HEK293 (cell line): ENCODE measurements at regions not wholly inside any gene's neighbourhood (a gene's known extent, or its start where the extent isn't known, plus 50 kb on each side); places are given as distances from the start of the nearest gene placed in this dataset.

ENCODE experiments used
- CTCF ChIA-PET: fragments of 350-600 bp; formaldehyde crosslinking; extraction: SDS; loops from one replicate; lab custom pipeline; 2021; ENCODE audit warnings: antibody characterized with exemption; lab: Yijun Ruan, JAX
- POLR2A ChIA-PET: fragments of 300-600 bp; formaldehyde crosslinking; extraction: SDS; loops from one replicate; lab custom pipeline; 2020; ENCODE audit warnings: antibody characterized with exemption, inconsistent platforms; lab: Yijun Ruan, JAX
- H3K27ac ChIP-seq: fragments of 200-500 bp; sonication (Bioruptor generic); 2 replicates; pipeline ENCODE4 v1.5.1; 2014; ENCODE audit warnings: low read depth, low read length, control low read depth, inconsistent platforms; ENCODE audit errors: extremely low read depth
- H3K36me3 ChIP-seq, 2 experiments: fragments of 200-500 bp in 1 of 2; sonication (Bioruptor generic) in 1 of 2; 1 replicate in 1 of 2; 2 replicates in 1 of 2; pipeline ENCODE4 v1.5.1; 2014 to 2017; ENCODE audit warnings: inconsistent platforms in 2 of 2, low read length in 2 of 2; ENCODE audit not compliant: control insufficient read depth in 2 of 2, insufficient read depth in 1 of 2
- H3K4me1 ChIP-seq: fragments of 200-500 bp; sonication (Bioruptor generic); 2 replicates; pipeline ENCODE4 v1.5.1; 2014; ENCODE audit warnings: mild to moderate bottlenecking, low read length, inconsistent platforms; ENCODE audit not compliant: control insufficient read depth, insufficient read depth
- H3K4me3 ChIP-seq: 2 replicates; pipeline ENCODE4 v1.5.1; 2011; ENCODE audit warnings: low read depth, mild to moderate bottlenecking, control low read depth, low read length, moderate library complexity
- H3K9me3 ChIP-seq: fragments of 200-500 bp; sonication (Bioruptor generic); 2 replicates; pipeline ENCODE4 v1.5.1; 2014; ENCODE audit warnings: low read depth, low read length, inconsistent platforms; ENCODE audit not compliant: control insufficient read depth, insufficient read depth
- OSR2 ChIP-seq: fragments of 450-650 bp; formaldehyde crosslinking; IDR thresholded peaks from 2 replicates; pipeline ENCODE4 v1.5.1; 2016; ENCODE audit warnings: missing biosample characterization, missing genetic modification characterization
- PBX3 ChIP-seq: sonication (generic); formaldehyde crosslinking; IDR thresholded peaks from 2 replicates; pipeline ENCODE4 v1.8.1; 2022; ENCODE audit warnings: mild to moderate bottlenecking, moderate library complexity, missing genetic modification reagents
- RBAK ChIP-seq: fragments of 450-650 bp; formaldehyde crosslinking; IDR thresholded peaks from 2 replicates; pipeline ENCODE4 v1.5.1; 2016; ENCODE audit warnings: missing biosample characterization, missing genetic modification characterization
- SP3 ChIP-seq: fragments of 450-650 bp; formaldehyde crosslinking; IDR thresholded peaks from 2 replicates; pipeline ENCODE4 v1.5.1; 2016; ENCODE audit warnings: missing biosample characterization, missing genetic modification characterization
- TCF7L2 ChIP-seq: IDR thresholded peaks from 2 replicates; pipeline ENCODE4 v1.6.1; 2011; ENCODE audit warnings: low read depth, mild to moderate bottlenecking, inconsistent platforms, low read length, moderate library complexity, borderline replicate concordance
- TRIM28 ChIP-seq: IDR thresholded peaks from 2 replicates; pipeline ENCODE4 v1.6.1; 2011; ENCODE audit warnings: low read length, control low read depth, borderline replicate concordance
- ZBTB11 ChIP-seq: fragments of 450-650 bp; formaldehyde crosslinking; conservative IDR thresholded peaks from 2 replicates; pipeline ENCODE4 v1.5.1; 2016; ENCODE audit warnings: low read depth, missing biosample characterization, missing genetic modification characterization
- ZBTB44 ChIP-seq: fragments of 450-650 bp; IDR thresholded peaks from 2 replicates; pipeline ENCODE4 v1.5.1; 2018; ENCODE audit warnings: missing biosample characterization, mild to moderate bottlenecking, missing genetic modification characterization
- ZBTB8A ChIP-seq: fragments of 450-650 bp; formaldehyde crosslinking; IDR thresholded peaks from 2 replicates; pipeline ENCODE4 v1.5.1; 2016; ENCODE audit warnings: missing biosample characterization, missing genetic modification characterization
- ZFHX2 ChIP-seq: fragments of 450-650 bp; formaldehyde crosslinking; conservative IDR thresholded peaks from 2 replicates; pipeline ENCODE4 v1.5.1; 2016; ENCODE audit warnings: missing biosample characterization, missing genetic modification characterization
- ZNF138 ChIP-seq: fragments of 450-650 bp; formaldehyde crosslinking; IDR thresholded peaks from 2 replicates; pipeline ENCODE4 v1.5.1; 2016; ENCODE audit warnings: missing biosample characterization, missing genetic modification characterization, borderline replicate concordance
- ZNF169 ChIP-seq: fragments of 450-650 bp; formaldehyde crosslinking; IDR thresholded peaks from 2 replicates; pipeline ENCODE4 v1.5.1; 2016; ENCODE audit warnings: missing biosample characterization, missing genetic modification characterization
- ZNF175 ChIP-seq: fragments of 450-650 bp; formaldehyde crosslinking; IDR thresholded peaks from 2 replicates; pipeline ENCODE4 v1.5.1; 2016; ENCODE audit warnings: missing biosample characterization, missing genetic modification characterization
- ZNF19 ChIP-seq: fragments of 450-650 bp; formaldehyde crosslinking; IDR thresholded peaks from 2 replicates; pipeline ENCODE4; 2016; ENCODE audit warnings: missing biosample characterization, missing genetic modification characterization, low read depth
- ZNF23 ChIP-seq: fragments of 450-650 bp; formaldehyde crosslinking; IDR thresholded peaks from 2 replicates; pipeline ENCODE4 v1.5.1; 2016; ENCODE audit warnings: missing biosample characterization, missing genetic modification characterization, borderline replicate concordance
- ZNF362 ChIP-seq: fragments of 450-650 bp; formaldehyde crosslinking; IDR thresholded peaks from 2 replicates; pipeline ENCODE4 v1.5.1; 2016; ENCODE audit warnings: missing biosample characterization, missing genetic modification characterization
- ZNF433 ChIP-seq: fragments of 450-650 bp; formaldehyde crosslinking; IDR thresholded peaks from 2 replicates; pipeline ENCODE4 v1.5.1; 2016; ENCODE audit warnings: missing biosample characterization, missing genetic modification characterization, low read depth
- ZNF488 ChIP-seq: fragments of 450-650 bp; formaldehyde crosslinking; IDR thresholded peaks from 2 replicates; pipeline ENCODE4 v1.5.1; 2016; ENCODE audit warnings: missing biosample characterization, missing genetic modification characterization
- ZNF596 ChIP-seq: fragments of 450-650 bp; IDR thresholded peaks from 2 replicates; pipeline ENCODE4 v1.5.0; 2018; ENCODE audit warnings: missing biosample characterization, mild to moderate bottlenecking, missing genetic modification characterization, moderate library complexity
- ZNF639 ChIP-seq: fragments of 450-650 bp; formaldehyde crosslinking; IDR thresholded peaks from 2 replicates; pipeline ENCODE4 v1.5.1; 2016; ENCODE audit warnings: missing biosample characterization, missing genetic modification characterization
- ZNF654 ChIP-seq: fragments of 450-650 bp; formaldehyde crosslinking; IDR thresholded peaks from 2 replicates; pipeline ENCODE4 v1.5.1; 2016; ENCODE audit warnings: low read depth, missing biosample characterization, missing genetic modification characterization
- ZNF785 ChIP-seq: fragments of 450-650 bp; formaldehyde crosslinking; IDR thresholded peaks from 2 replicates; pipeline ENCODE4 v1.5.1; 2016; ENCODE audit warnings: missing biosample characterization, missing genetic modification characterization
- ZSCAN16 ChIP-seq: fragments of 450-650 bp; formaldehyde crosslinking; IDR thresholded peaks from 2 replicates; pipeline ENCODE4 v1.5.1; 2016; ENCODE audit warnings: missing biosample characterization, missing genetic modification characterization

GRCh38 chr7:113374955-113375354 lies 256.6 kb upstream of the SMIM30 start:
- H3K9me3 ChIP-seq, result no peaks in the 10 kb centered on the region
- no peaks in the 10 kb centered on the region for H3K36me3 ChIP-seq
- ChIA-PET CTCF (interaction anchor here (1.8 kb wide), 1 partner anchor 215 kb away, joined by 6 read pairs; no protein-coding TSS in a partner anchor), POLR2A (no interaction called here)
- no peaks in the 10 kb centered on the region for H3K4me1 ChIP-seq
- H3K27ac ChIP-seq, result no peak overlapping the region
- H3K4me3 ChIP-seq, result no peak overlapping the region
- no peak for TF ChIP-seq ZNF785 (tag by site-specific recombination)
- no peak for TF ChIP-seq ZNF362 (tag by site-specific recombination)
- TF ChIP-seq ZNF433, result no peak
- no peak for TF ChIP-seq ZNF175

GRCh38 chr7:113373863-113374262 lies 255.5 kb upstream of the SMIM30 start:
- TF ChIP-seq ZBTB44 (tag by site-specific recombination) (no peak), ZBTB11 (no peak), PBX3 (no peak), TCF7L2 (no peak), RBAK (no peak), ZNF175 (no peak), TRIM28 (no peak), ZBTB8A (no peak), ZNF169 (no peak), SP3 (no peak), ZNF138 (tag by site-specific recombination) (no peak), ZNF654 (tag by site-specific recombination) (no peak), ZNF596 (tag by site-specific recombination) (no peak), ZFHX2 (tag by site-specific recombination) (no peak), ZNF23 (tag by site-specific recombination) (no peak), ZNF488 (tag by site-specific recombination) (no peak), ZSCAN16 (tag by site-specific recombination) (no peak), ZNF639 (tag by site-specific recombination) (no peak), ZNF19 (tag by site-specific recombination) (no peak), OSR2 (no peak)
- TF ChIP-seq, all 188 proteins: peak for 0
- ChIA-PET POLR2A (no interaction called here), CTCF (no interaction called here)
- Histone ChIP-seq H3K36me3 (no peaks in the 10 kb centered on the region), H3K9me3 (no peaks in the 10 kb centered on the region), H3K4me1 (no peaks in the 10 kb centered on the region), H3K27ac (no peak overlapping the region), H3K4me3 (no peak overlapping the region)
